HUES64 (cell line): ENCODE measurements at regions not wholly inside any gene's neighbourhood (a gene's known extent, or its start where the extent isn't known, plus 50 kb on each side); places are given as distances from the start of the nearest gene placed in this dataset.

Experiments
- H3K27ac ChIP-seq: 2 replicates; pipeline ENCODE4 v1.7.0; 2013; ENCODE audit warnings: low read depth, low read length, inconsistent platforms
- H3K27me3 ChIP-seq: 2 replicates; pipeline ENCODE4 v1.6.1; 2013; ENCODE audit warnings: mild to moderate bottlenecking, low read length; ENCODE audit not compliant: insufficient read depth
- H3K36me3 ChIP-seq: 2 replicates; pipeline ENCODE4 v1.6.1; 2013; ENCODE audit warnings: mild to moderate bottlenecking, low read length; ENCODE audit not compliant: insufficient read depth
- H3K4me1 ChIP-seq: 2 replicates; pipeline ENCODE4 v1.6.1; 2013; ENCODE audit warnings: mild to moderate bottlenecking, low read length, moderate library complexity; ENCODE audit not compliant: insufficient read depth
- H3K4me3 ChIP-seq: 2 replicates; pipeline ENCODE4 v1.5.1; 2013; ENCODE audit warnings: mild to moderate bottlenecking, low read length, moderate library complexity
- H3K9ac ChIP-seq: 2 replicates; pipeline ENCODE4 v1.6.1; 2013; ENCODE audit warnings: mild to moderate bottlenecking, low read depth, low read length
- H3K9me3 ChIP-seq: 2 replicates; pipeline ENCODE4 v1.6.1; 2013; ENCODE audit warnings: low read depth, low read length; ENCODE audit not compliant: insufficient read depth
- WGBS: fragments of 150-250, 120-280 bp; methylation state at CpG from one replicate; pipeline ENCODE4 v1.1.7; 2013; ENCODE audit warnings: missing lambda C conversion rate; 5-methylcytosine and 5-hydroxymethylcytosine counted together

DNA sequence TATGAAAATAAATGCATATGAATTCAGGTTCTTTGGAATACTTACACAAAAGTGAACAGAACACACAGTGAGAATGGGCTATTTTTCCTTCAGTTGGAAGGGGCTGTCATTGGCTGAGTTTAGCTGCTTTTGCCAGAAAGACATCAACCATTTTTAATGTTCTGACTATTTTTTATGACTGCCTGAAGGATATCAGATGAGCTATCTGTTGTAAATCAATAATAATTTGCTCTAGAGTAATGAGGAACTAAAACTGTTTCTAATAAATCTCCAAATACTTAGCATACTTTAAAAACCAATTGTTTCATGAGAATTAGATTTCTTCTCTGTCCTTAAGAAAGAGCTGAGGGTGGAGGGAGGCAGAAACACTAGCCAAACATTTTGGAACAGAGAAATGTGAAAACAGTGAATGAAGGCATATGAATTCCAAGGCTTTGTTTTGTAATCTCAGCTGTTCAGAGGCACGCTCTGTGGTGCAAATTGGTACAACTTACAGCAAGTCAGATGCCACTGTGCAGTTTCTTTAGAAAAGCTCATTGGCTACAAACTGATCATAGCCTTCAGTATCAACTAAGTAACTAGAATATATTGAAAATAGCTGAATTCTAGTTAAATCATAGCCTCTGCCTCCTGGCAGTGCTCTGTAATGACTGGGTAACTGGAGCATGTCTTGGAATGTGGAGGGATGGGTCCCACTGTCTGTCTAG, 228.9 kb upstream of the JAG1 start:
- H3K9ac ChIP-seq, result no peak overlapping the region

GRCh38 chr20:10906834-10907233, 233.0 kb upstream of the JAG1 start:
- WGBS, result 96% methylated on average over 2 of the region's 2 CpGs
- Histone ChIP-seq H3K4me3 (no peak overlapping the region), H3K9me3 (no peaks in the 10 kb centered on the region), H3K9ac (no peak overlapping the region), H3K4me1 (peaks cover 7% of the 10 kb centered on the region), H3K27me3 (no peaks in the 10 kb centered on the region), H3K36me3 (no peaks in the 10 kb centered on the region), H3K27ac (no peak overlapping the region)

More for the DNA sequence above, 228.9 kb upstream of the JAG1 start:
- Histone ChIP-seq H3K4me1 (no peaks in the 10 kb centered on the region; the same call in 1 of the 2 replicates), H3K4me3 (no peak overlapping the region), H3K27ac (no peak overlapping the region), H3K27me3 (no peaks in the 10 kb centered on the region), H3K36me3 (no peaks in the 10 kb centered on the region), H3K9me3 (no peaks in the 10 kb centered on the region)
- WGBS, result 92% methylated on average over 1 of the region's 1 CpG

DNA sequence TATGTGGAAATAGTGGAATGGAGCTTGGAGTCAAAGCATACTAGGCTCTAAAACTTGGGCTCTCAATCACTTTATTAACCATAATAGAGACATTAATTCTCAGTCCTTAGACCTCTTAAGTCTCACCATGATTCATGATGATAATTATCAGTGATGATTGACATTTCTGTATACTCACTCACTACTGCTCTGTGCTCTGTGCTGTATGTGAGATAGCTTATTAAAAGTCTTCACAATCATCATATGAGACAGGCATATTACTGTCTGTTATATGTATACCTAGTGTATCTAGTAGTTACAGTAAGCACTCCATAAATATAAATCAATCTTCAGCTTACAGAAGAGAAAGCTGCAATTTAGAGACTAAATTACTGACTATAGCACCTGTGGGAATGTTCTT, 236.0 kb upstream of the JAG1 start:
- Histone ChIP-seq H3K4me1 (peaks cover 7% of the 10 kb centered on the region; the same call in 1 of the 2 replicates), H3K27me3 (no peaks in the 10 kb centered on the region), H3K4me3 (no peak overlapping the region), H3K36me3 (no peaks in the 10 kb centered on the region), H3K9ac (no peak overlapping the region), H3K9me3 (no peaks in the 10 kb centered on the region), H3K27ac (no peak overlapping the region)

DNA sequence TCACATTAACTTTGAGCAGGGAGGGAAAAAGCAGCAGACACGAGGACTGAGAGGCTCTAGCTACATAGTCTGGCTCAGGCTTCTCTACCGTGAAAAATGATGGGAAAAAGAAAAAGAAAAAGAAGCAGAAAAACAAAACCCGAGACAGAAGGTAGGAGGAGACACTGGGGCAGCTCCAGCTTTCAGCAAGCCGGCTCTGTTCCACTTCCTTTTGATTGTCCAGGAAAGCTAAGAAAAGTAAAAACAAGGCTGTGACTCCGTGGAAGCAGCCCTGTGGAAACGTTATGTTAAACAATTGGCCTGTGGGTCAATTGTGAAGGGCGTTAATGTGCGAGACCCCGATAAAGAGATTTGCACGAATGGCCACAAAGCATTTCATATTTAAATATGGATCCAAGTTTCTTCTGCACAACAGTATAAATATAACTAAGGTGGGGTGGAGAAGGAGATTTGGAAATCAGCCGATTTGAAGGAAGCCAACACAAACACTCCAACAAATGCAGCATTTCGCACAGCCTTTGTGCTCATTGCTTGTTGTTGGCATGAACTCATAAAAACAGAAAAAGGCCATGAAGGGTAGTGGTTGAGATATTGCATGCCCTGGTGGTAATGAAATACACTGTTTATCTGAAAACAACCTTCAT, 236.9 kb upstream of the JAG1 start:
- Histone ChIP-seq H3K4me3 (no peak overlapping the region), H3K36me3 (no peaks in the 10 kb centered on the region), H3K4me1 (peaks cover 7% of the 10 kb centered on the region; the same call in 1 of the 2 replicates), H3K27me3 (no peaks in the 10 kb centered on the region), H3K27ac (no peak overlapping the region), H3K9me3 (no peaks in the 10 kb centered on the region), H3K9ac (no peak overlapping the region)
- 88% methylated on average over 11 of the region's 12 CpGs for WGBS

- Histone ChIP-seq H3K9ac (no peak overlapping the region), H3K27ac (no peak overlapping the region), H3K36me3 (no peaks in the 10 kb centered on the region), H3K4me3 (no peak overlapping the region), H3K4me1 (peaks cover 7% of the 10 kb centered on the region; the same call in 1 of the 2 replicates), H3K27me3 (no peaks in the 10 kb centered on the region), H3K9me3 (no peaks in the 10 kb centered on the region)
- WGBS, result no CpG with 5 or more reads among the region's 2 CpGs
Observed at GRCh38 chr20:10911298-10911697, 237.5 kb upstream of the JAG1 start.

DNA sequence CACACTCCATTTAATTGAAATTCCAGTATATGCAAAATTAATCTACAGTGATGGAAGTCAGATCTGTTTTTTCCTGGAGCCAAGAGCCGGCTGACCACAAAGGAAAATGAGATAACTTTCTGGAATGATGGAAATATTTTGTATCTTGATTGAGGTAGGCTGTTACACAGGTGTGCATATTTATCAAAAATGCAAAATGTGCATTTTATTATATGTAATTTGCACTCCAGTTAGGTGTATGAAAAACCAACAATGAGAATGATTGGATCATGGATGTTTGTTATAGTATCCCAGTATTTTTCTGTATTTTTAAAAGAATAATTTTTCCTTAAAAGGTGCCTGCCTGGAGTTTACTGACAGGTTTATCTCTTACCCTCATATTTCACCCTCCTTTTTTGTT, 242.0 kb upstream of the JAG1 start:
- H3K27me3 ChIP-seq, result no peaks in the 10 kb centered on the region
- 94% methylated on average over 1 of the region's 1 CpG for WGBS

GRCh38 chr20:10916312-10916711, 242.5 kb upstream of the JAG1 start:
- no peak overlapping the region for H3K27ac ChIP-seq
- no peaks in the 10 kb centered on the region for H3K4me1 ChIP-seq
- H3K27me3 ChIP-seq, result no peaks in the 10 kb centered on the region
- 100% methylated on average over 1 of the region's 1 CpG for WGBS
- H3K4me3 ChIP-seq, result no peak overlapping the region
- no peaks in the 10 kb centered on the region for H3K9me3 ChIP-seq
- H3K36me3 ChIP-seq, result no peaks in the 10 kb centered on the region
- no peak overlapping the region for H3K9ac ChIP-seq

More for the DNA sequence above, 242.0 kb upstream of the JAG1 start:
- no peak overlapping the region for H3K27ac ChIP-seq
- H3K4me3 ChIP-seq, result no peak overlapping the region
- no peaks in the 10 kb centered on the region for H3K9me3 ChIP-seq
- H3K4me1 ChIP-seq, result no peaks in the 10 kb centered on the region
- H3K9ac ChIP-seq, result no peak overlapping the region
- no peaks in the 10 kb centered on the region for H3K36me3 ChIP-seq

DNA sequence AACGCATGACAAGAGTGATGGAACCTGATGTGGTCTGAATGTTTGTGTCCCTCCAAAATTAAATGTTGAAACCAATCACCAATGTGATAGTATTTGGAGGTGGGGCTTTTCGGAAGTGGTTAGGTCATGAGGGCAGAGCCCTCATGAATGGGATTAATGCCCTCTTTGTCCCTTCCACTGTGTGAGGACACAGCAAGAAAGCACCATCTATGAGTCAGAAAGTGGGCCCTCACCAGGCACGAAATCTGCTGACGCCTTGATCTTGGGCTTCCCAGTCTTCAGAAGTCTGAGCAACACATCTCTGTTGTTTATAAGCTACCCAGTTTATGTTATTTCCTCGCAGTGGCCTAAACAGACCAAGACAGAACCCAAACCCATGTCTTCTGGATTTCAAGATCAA, 244.0 kb upstream of the JAG1 start:
- Histone ChIP-seq H3K9me3 (no peaks in the 10 kb centered on the region), H3K27me3 (no peaks in the 10 kb centered on the region), H3K27ac (no peak overlapping the region), H3K9ac (no peak overlapping the region), H3K4me1 (no peaks in the 10 kb centered on the region; the same call in 1 of the 2 replicates), H3K36me3 (no peaks in the 10 kb centered on the region), H3K4me3 (no peak overlapping the region)
- WGBS, result 98% methylated on average over 5 of the region's 5 CpGs

- Histone ChIP-seq H3K27ac (no peak overlapping the region), H3K9me3 (no peaks in the 10 kb centered on the region), H3K4me3 (no peak overlapping the region), H3K4me1 (no peaks in the 10 kb centered on the region; the same call in 1 of the 2 replicates), H3K36me3 (no peaks in the 10 kb centered on the region), H3K9ac (no peak overlapping the region), H3K27me3 (no peaks in the 10 kb centered on the region)
- WGBS, result 93% methylated on average over 6 of the region's 6 CpGs
Observed at GRCh38 chr20:10919396-10920140, 245.8 kb upstream of the JAG1 start.

GRCh38 chr20:10920396-10920795, 246.6 kb upstream of the JAG1 start:
- H3K9me3 ChIP-seq, result no peaks in the 10 kb centered on the region
- H3K9ac ChIP-seq, result no peak overlapping the region
- no peaks in the 10 kb centered on the region for H3K27me3 ChIP-seq
- H3K27ac ChIP-seq, result no peak overlapping the region
- H3K4me3 ChIP-seq, result no peak overlapping the region
- H3K36me3 ChIP-seq, result no peaks in the 10 kb centered on the region
- no peaks in the 10 kb centered on the region; the same call in 1 of the 2 replicates for H3K4me1 ChIP-seq
- 90% methylated on average over 2 of the region's 2 CpGs for WGBS

- H3K4me3 ChIP-seq, result no peak overlapping the region
- no peaks in the 10 kb centered on the region for H3K36me3 ChIP-seq
- 100% methylated on average over 1 of the region's 2 CpGs for WGBS
- no peaks in the 10 kb centered on the region for H3K9me3 ChIP-seq
- H3K27ac ChIP-seq, result no peak overlapping the region
- no peak overlapping the region for H3K9ac ChIP-seq
- H3K4me1 ChIP-seq, result no peaks in the 10 kb centered on the region; the same call in 1 of the 2 replicates
- H3K27me3 ChIP-seq, result no peaks in the 10 kb centered on the region
Observed at GRCh38 chr20:10921491-10922010, 247.8 kb upstream of the JAG1 start.
